ENCODE measurements at regions not wholly inside any gene's neighbourhood (a gene's known extent, or its start where the extent isn't known, plus 50 kb on each side); places are given as distances from the start of the nearest gene placed in this dataset.
"Not testable (repeated sequence)": the region's sequence is repeated elsewhere in the genome, so short reads cannot be mapped to it uniquely, and the experiment has no call there.

GRCh38 chr5:60473654-60474053 lies 226.3 kb downstream of the DEPDC1B start:
- no peak overlapping the region for H3K27ac ChIP-seq (ENCODE audit: low read depth, low read length)
- H3K4me3 ChIP-seq (ENCODE audit: low read length): no peak overlapping the region
- H3K4me1 ChIP-seq (ENCODE audit: control insufficient read depth, insufficient read depth, low read length): no peaks in the 10 kb centered on the region
- H3K36me3 ChIP-seq (ENCODE audit: control insufficient read depth, insufficient read depth, low read length): no peaks in the 10 kb centered on the region
- no peaks in the 10 kb centered on the region for H3K27me3 ChIP-seq (ENCODE audit: control insufficient read depth, insufficient read depth, low read length)
- no peak overlapping the region for H3K9ac ChIP-seq (ENCODE audit: low read length)

DNA sequence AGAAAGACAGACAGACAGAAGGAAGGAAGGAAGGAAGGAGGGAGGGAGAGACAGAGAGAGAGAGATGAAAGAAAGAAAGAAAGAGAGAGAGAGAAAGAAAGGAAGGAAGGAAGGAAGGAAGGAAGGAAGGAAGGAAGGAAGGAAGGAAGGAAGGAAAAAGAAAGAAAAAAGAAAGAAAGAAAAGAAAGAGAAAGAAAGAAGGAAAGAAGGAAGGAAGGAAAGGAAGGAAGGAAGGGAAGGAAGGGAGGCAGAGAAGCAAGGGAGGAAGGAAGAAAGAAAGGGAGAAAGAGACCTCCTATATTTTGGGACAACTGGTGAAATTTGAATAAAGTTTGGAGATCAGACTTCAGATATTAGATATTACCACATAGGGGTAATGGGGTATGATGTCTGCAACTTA lies 226.9 kb downstream of the DEPDC1B start:
- not testable (repeated sequence) for H3K4me3 ChIP-seq (ENCODE audit: low read length); H3K9ac ChIP-seq (ENCODE audit: low read length); H3K27me3 ChIP-seq (ENCODE audit: control insufficient read depth, insufficient read depth, low read length); H3K36me3 ChIP-seq (ENCODE audit: control insufficient read depth, insufficient read depth, low read length); H3K4me1 ChIP-seq (ENCODE audit: control insufficient read depth, insufficient read depth, low read length); H3K27ac ChIP-seq (ENCODE audit: low read depth, low read length)

DNA sequence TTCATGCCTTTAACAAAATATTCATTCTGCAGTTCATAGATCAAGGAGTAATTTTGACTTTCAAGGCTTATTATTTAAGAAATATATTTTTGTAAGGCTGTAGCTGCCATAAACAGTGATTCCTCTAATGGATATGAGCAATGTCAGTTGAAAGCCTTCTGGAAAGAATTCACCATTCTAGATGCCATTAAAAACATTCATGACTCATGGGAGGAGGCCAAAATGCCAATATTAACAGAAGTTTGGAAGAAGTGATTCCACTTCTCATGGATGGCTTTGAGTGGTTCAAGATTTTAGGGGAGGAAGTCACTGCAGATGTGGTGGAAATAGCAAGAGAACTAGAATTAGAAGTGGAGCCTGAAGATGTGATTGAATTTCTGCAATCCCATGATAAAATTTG lies 229.1 kb downstream of the DEPDC1B start:
- no peak overlapping the region for H3K27ac ChIP-seq (ENCODE audit: low read depth, low read length)
- no peaks in the 10 kb centered on the region for H3K27me3 ChIP-seq (ENCODE audit: control insufficient read depth, insufficient read depth, low read length)
- no peaks in the 10 kb centered on the region for H3K36me3 ChIP-seq (ENCODE audit: control insufficient read depth, insufficient read depth, low read length)
- H3K4me1 ChIP-seq (ENCODE audit: control insufficient read depth, insufficient read depth, low read length): no peaks in the 10 kb centered on the region
- H3K9ac ChIP-seq (ENCODE audit: low read length): no peak overlapping the region
- H3K4me3 ChIP-seq (ENCODE audit: low read length): no peak overlapping the region

GRCh38 chr5:60469286-60469685 lies 230.7 kb downstream of the DEPDC1B start:
- H3K9ac ChIP-seq (ENCODE audit: low read length): no peak overlapping the region
- no peaks in the 10 kb centered on the region for H3K27me3 ChIP-seq (ENCODE audit: control insufficient read depth, insufficient read depth, low read length)
- no peak overlapping the region for H3K4me3 ChIP-seq (ENCODE audit: low read length)
- H3K27ac ChIP-seq (ENCODE audit: low read depth, low read length): no peak overlapping the region
- H3K36me3 ChIP-seq (ENCODE audit: control insufficient read depth, insufficient read depth, low read length): no peaks in the 10 kb centered on the region
- H3K4me1 ChIP-seq (ENCODE audit: control insufficient read depth, insufficient read depth, low read length): no peaks in the 10 kb centered on the region

- Histone ChIP-seq H3K27ac (ENCODE audit: low read depth, low read length) (no peak overlapping the region), H3K27me3 (ENCODE audit: control insufficient read depth, insufficient read depth, low read length) (no peaks in the 10 kb centered on the region), H3K9ac (ENCODE audit: low read length) (no peak overlapping the region), H3K4me3 (ENCODE audit: low read length) (no peak overlapping the region), H3K4me1 (ENCODE audit: control insufficient read depth, insufficient read depth, low read length) (no peaks in the 10 kb centered on the region), H3K36me3 (ENCODE audit: control insufficient read depth, insufficient read depth, low read length) (no peaks in the 10 kb centered on the region)
Observed at GRCh38 chr5:60463179-60463868, 236.6 kb downstream of the DEPDC1B start.

DNA sequence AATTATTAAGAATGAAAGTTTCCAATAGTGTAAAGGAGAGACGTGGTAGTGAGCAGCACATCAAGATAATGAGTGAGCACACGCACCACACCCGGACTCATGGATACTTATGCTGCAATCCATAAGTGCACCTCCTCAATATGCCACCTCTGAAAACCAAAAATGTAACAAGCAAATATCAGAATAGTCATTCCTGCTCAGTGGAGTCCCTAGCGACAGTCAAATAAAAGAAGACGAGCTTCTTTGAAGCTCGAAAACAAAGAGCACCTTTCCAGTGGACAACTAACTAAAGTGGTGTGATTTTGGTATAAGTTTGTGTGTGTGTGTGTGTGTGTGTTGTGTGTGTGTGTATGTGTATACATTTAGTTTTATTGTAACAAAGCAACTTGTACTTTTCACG lies 241.3 kb downstream of the DEPDC1B start:
- H3K9ac ChIP-seq (ENCODE audit: low read length): no peak overlapping the region
- H3K4me1 ChIP-seq (ENCODE audit: control insufficient read depth, insufficient read depth, low read length): peaks cover 2% of the 10 kb centered on the region
- no peak overlapping the region for H3K4me3 ChIP-seq (ENCODE audit: low read length)
- H3K27ac ChIP-seq (ENCODE audit: low read depth, low read length): no peak overlapping the region
- no peaks in the 10 kb centered on the region for H3K27me3 ChIP-seq (ENCODE audit: control insufficient read depth, insufficient read depth, low read length)
- no peaks in the 10 kb centered on the region for H3K36me3 ChIP-seq (ENCODE audit: control insufficient read depth, insufficient read depth, low read length)

- Histone ChIP-seq H3K4me3 (ENCODE audit: low read length) (no peak overlapping the region), H3K9ac (ENCODE audit: low read length) (no peak overlapping the region)
Observed at GRCh38 chr5:60457233-60457632, 242.7 kb downstream of the DEPDC1B start.

GRCh38 chr5:60455589-60455988 lies 244.4 kb downstream of the DEPDC1B start:
- Histone ChIP-seq H3K27me3 (ENCODE audit: control insufficient read depth, insufficient read depth, low read length) (no peaks in the 10 kb centered on the region), H3K27ac (ENCODE audit: low read depth, low read length) (no peak overlapping the region), H3K4me3 (ENCODE audit: low read length) (no peak overlapping the region), H3K9ac (ENCODE audit: low read length) (no peak overlapping the region), H3K36me3 (ENCODE audit: control insufficient read depth, insufficient read depth, low read length) (no peaks in the 10 kb centered on the region), H3K4me1 (ENCODE audit: control insufficient read depth, insufficient read depth, low read length) (peaks cover 2% of the 10 kb centered on the region)

More at GRCh38 chr5:60457233-60457632, 242.7 kb downstream of the DEPDC1B start:
- Histone ChIP-seq H3K4me1 (ENCODE audit: control insufficient read depth, insufficient read depth, low read length) (peaks cover 2% of the 10 kb centered on the region), H3K27ac (ENCODE audit: low read depth, low read length) (no peak overlapping the region), H3K36me3 (ENCODE audit: control insufficient read depth, insufficient read depth, low read length) (no peaks in the 10 kb centered on the region), H3K27me3 (ENCODE audit: control insufficient read depth, insufficient read depth, low read length) (no peaks in the 10 kb centered on the region)

- not testable (repeated sequence) for H3K36me3 ChIP-seq (ENCODE audit: control insufficient read depth, insufficient read depth, low read length); H3K4me3 ChIP-seq (ENCODE audit: low read length); H3K27me3 ChIP-seq (ENCODE audit: control insufficient read depth, insufficient read depth, low read length); H3K27ac ChIP-seq (ENCODE audit: low read depth, low read length); H3K9ac ChIP-seq (ENCODE audit: low read length); H3K4me1 ChIP-seq (ENCODE audit: control insufficient read depth, insufficient read depth, low read length)
Observed at GRCh38 chr5:60454277-60454676, 245.7 kb downstream of the DEPDC1B start.

DNA sequence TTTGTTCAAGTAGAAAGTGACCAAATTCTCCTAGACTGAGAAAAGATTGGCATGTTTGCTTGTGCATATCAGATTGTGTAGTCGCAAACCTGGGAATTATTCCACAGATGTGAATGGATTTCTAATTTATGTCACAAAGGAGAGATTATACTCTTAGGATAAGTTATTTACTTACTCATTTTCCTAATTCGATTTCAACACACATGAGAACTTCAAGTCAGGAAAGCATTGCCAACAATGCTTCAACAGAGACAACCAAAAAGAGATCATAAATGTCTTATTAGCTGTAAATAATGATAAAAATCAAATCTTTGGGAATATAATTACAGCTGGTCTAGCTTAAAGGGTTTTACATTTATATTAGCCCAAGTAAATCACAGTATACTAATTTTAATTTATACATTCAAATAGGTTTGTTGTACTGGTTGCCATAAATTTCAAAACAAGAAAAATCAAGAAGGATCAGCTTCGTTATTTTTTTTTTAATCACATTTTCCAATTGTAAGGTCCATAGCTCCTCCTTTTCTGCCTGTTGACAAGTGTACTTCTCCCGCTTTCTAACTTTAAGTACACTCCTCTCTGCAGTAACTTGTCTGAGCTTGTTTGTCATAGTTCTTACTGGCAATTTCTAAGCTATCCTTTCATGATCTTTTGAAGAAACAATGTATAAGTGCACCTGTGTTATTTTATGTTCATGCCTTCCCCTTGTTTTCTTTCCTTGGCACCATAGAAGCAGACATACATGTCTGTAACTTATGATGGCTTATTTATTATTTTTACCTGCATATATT lies 246.6 kb downstream of the DEPDC1B start:
- no peak overlapping the region for H3K9ac ChIP-seq (ENCODE audit: low read length)
- no peaks in the 10 kb centered on the region for H3K36me3 ChIP-seq (ENCODE audit: control insufficient read depth, insufficient read depth, low read length)
- H3K27ac ChIP-seq (ENCODE audit: low read depth, low read length): no peak overlapping the region
- H3K4me1 ChIP-seq (ENCODE audit: control insufficient read depth, insufficient read depth, low read length): peaks cover 2% of the 10 kb centered on the region
- no peaks in the 10 kb centered on the region for H3K27me3 ChIP-seq (ENCODE audit: control insufficient read depth, insufficient read depth, low read length)
- no peak overlapping the region for H3K4me3 ChIP-seq (ENCODE audit: low read length)

- Histone ChIP-seq H3K4me3 (ENCODE audit: low read length) (no peak overlapping the region), H3K27me3 (ENCODE audit: control insufficient read depth, insufficient read depth, low read length) (no peaks in the 10 kb centered on the region), H3K4me1 (ENCODE audit: control insufficient read depth, insufficient read depth, low read length) (no peaks in the 10 kb centered on the region), H3K27ac (ENCODE audit: low read depth, low read length) (no peak overlapping the region), H3K36me3 (ENCODE audit: control insufficient read depth, insufficient read depth, low read length) (no peaks in the 10 kb centered on the region), H3K9ac (ENCODE audit: low read length) (no peak overlapping the region)
Observed at GRCh38 chr5:60448600-60448999, 251.4 kb downstream of the DEPDC1B start.

DNA sequence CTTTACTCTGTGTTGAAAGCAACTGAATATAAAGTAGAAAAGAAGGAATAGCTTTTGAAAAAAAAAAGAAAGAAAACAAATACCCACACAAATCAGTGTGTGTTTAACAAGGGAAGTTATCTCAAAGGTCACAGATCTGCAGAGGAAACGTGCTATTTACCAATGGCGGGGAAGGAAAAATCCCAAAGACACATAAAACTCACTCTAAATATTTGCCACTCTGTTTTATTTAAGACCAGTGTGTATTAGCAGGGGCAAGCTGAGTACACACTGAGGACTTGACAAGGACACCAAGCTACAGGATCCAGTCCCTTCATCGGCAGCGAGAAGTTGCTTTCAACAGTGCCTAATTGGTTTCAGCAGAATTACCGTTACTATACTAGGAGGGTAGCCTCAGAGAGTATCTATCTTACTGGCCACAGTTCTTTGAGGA lies 252.5 kb downstream of the DEPDC1B start:
- Histone ChIP-seq H3K36me3 (ENCODE audit: control insufficient read depth, insufficient read depth, low read length) (no peaks in the 10 kb centered on the region), H3K4me3 (ENCODE audit: low read length) (no peak overlapping the region), H3K27ac (ENCODE audit: low read depth, low read length) (no peak overlapping the region), H3K4me1 (ENCODE audit: control insufficient read depth, insufficient read depth, low read length) (no peaks in the 10 kb centered on the region), H3K27me3 (ENCODE audit: control insufficient read depth, insufficient read depth, low read length) (no peaks in the 10 kb centered on the region), H3K9ac (ENCODE audit: low read length) (no peak overlapping the region)

GRCh38 chr5:60446917-60447316 lies 253.0 kb downstream of the DEPDC1B start:
- Histone ChIP-seq H3K4me3 (ENCODE audit: low read length) (no peak overlapping the region), H3K36me3 (ENCODE audit: control insufficient read depth, insufficient read depth, low read length) (no peaks in the 10 kb centered on the region), H3K9ac (ENCODE audit: low read length) (no peak overlapping the region), H3K4me1 (ENCODE audit: control insufficient read depth, insufficient read depth, low read length) (no peaks in the 10 kb centered on the region), H3K27me3 (ENCODE audit: control insufficient read depth, insufficient read depth, low read length) (no peaks in the 10 kb centered on the region), H3K27ac (ENCODE audit: low read depth, low read length) (no peak overlapping the region)

Measured in rectal smooth muscle tissue (tissue), 1 donor.